Liver (tissue), 8 donors: ENCODE measurements at regions not wholly inside any gene's neighbourhood (a gene's known extent, or its start where the extent isn't known, plus 50 kb on each side); places are given as distances from the start of the nearest gene placed in this dataset.

Experiments used
- DNase-seq: peaks from one replicate; pipeline ENCODE4 v3.0.0-alpha.2; 2017; ENCODE audit warnings: low spot score
- H3K27ac ChIP-seq, 2 donors: one replicate each; pipeline ENCODE4 v1.7.0; 2013; ENCODE audit warnings: inconsistent platforms in 2 of 2, low read length in 2 of 2, control low read depth in 1 of 2, low read depth in 1 of 2, mild to moderate bottlenecking in 1 of 2
- H3K27me3 ChIP-seq, 4 donors: one replicate each; pipeline versions ENCODE4 v1.6.1 to v1.7.0; 2013; ENCODE audit warnings: low read length in 3 of 4, inconsistent platforms in 1 of 4, mild to moderate bottlenecking in 1 of 4, moderate library complexity in 1 of 4; ENCODE audit not compliant: control insufficient read depth in 4 of 4, insufficient read depth in 4 of 4
- H3K36me3 ChIP-seq, 4 donors: one replicate each; pipeline versions ENCODE4 v1.6.1 to v1.7.0; 2013; ENCODE audit warnings: low read length in 3 of 4, mild to moderate bottlenecking in 3 of 4, low read depth in 1 of 4, moderate library complexity in 1 of 4; ENCODE audit not compliant: control insufficient read depth in 4 of 4, insufficient read depth in 3 of 4
- H3K4me1 ChIP-seq, 4 donors: one replicate each; pipeline versions ENCODE4 v1.6.1 to v1.7.0; 2013; ENCODE audit warnings: low read length in 3 of 4, mild to moderate bottlenecking in 3 of 4, moderate library complexity in 1 of 4; ENCODE audit not compliant: control insufficient read depth in 4 of 4, insufficient read depth in 4 of 4
- H3K4me3 ChIP-seq, 3 donors: one replicate each; pipeline versions ENCODE4 v1.6.1 to v1.7.0; 2013; ENCODE audit warnings: low read length in 3 of 3, control low read depth in 1 of 3, low read depth in 1 of 3, mild to moderate bottlenecking in 1 of 3
- H3K9ac ChIP-seq, 2 donors: one replicate each; pipeline ENCODE4 v1.7.0; 2013; ENCODE audit warnings: low read length in 2 of 2, mild to moderate bottlenecking in 2 of 2, moderate library complexity in 2 of 2, control low read depth in 1 of 2, low read depth in 1 of 2
- H3K9me3 ChIP-seq, 4 donors: one replicate each; pipeline versions ENCODE4 v1.6.1 to v1.7.0; 2013; ENCODE audit warnings: low read length in 3 of 4; ENCODE audit not compliant: control insufficient read depth in 4 of 4
- ATF3 ChIP-seq: IDR thresholded peaks from 2 replicates; pipeline ENCODE4 v1.6.1; 2016; ENCODE audit warnings: antibody characterized with exemption
- GABPA ChIP-seq, 2 donors: IDR thresholded peaks in 1 of 2; conservative IDR thresholded peaks in 1 of 2; 2 replicates each; pipeline ENCODE4 v1.6.1; 2016; ENCODE audit warnings: antibody characterized with exemption in 2 of 2, mild to moderate bottlenecking in 1 of 2, moderate library complexity in 1 of 2
- HNF4G ChIP-seq: IDR thresholded peaks from 2 replicates; pipeline ENCODE4 v1.6.1; 2016; ENCODE audit warnings: antibody characterized with exemption
- JUND ChIP-seq, 2 donors: IDR thresholded peaks; 2 replicates each; pipeline ENCODE4 v1.6.1; 2016; ENCODE audit warnings: antibody characterized with exemption in 2 of 2
- RAD21 ChIP-seq, 2 donors: IDR thresholded peaks; 2 replicates each; pipeline ENCODE4 v1.6.1; 2016; ENCODE audit warnings: antibody characterized with exemption in 2 of 2, mild to moderate bottlenecking in 2 of 2
- TAF1 ChIP-seq: conservative IDR thresholded peaks from 2 replicates; pipeline ENCODE4 v1.6.1; 2016; ENCODE audit warnings: antibody characterized with exemption, mild to moderate bottlenecking
- WGBS: extraction: QIAGEN DNeasy Blood & Tissue Kit; methylation state at CpG from one replicate; pipeline ENCODE4 v1.1.7; 2013; 5-methylcytosine and 5-hydroxymethylcytosine counted together
- TF ChIP-seq, protein P1 (sequence below): IDR thresholded peaks from 2 replicates; pipeline ENCODE4 v1.6.1; 2016; ENCODE audit warnings: antibody characterized with exemption
- TF ChIP-seq, protein P2 (sequence below): IDR thresholded peaks from 2 replicates; pipeline ENCODE4 v1.6.1; 2016; ENCODE audit warnings: antibody characterized with exemption
- TF ChIP-seq, protein P3 (sequence below): fragments of 150-350 bp; IDR thresholded peaks from 2 replicates; pipeline ENCODE4 v1.5.1; 2017; ENCODE audit warnings: improper control_type of control experiment, low read depth, low read length; ENCODE audit not compliant: missing input control
- donor health status: healthy.
- donor health status: healthy.
- donor health status: healthy.
- donor health status: healthy.
- donor health status: healthy.

DNA sequence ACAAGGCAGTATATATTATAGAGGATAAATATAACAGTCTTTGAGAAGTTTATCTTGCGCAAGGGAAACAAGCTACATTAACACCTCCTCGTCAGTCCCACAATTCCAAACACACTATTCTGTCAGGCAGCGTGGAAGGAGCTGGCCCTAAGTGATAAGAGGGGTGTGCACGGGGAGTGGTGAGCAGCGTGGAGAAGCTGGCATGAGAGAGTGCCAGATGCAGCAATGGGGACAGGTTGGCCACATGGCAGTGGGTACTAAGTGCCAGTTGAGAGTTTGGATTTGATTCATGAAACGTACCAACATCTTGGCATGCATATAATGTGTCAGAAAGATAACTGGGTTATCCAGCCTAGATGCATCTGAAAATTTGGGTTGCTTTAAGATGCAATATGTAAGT lies 460.2 kb downstream of the ICE1 start:
- H3K9ac ChIP-seq: no peak overlapping the region
- 70% methylated on average over 6 of the region's 6 CpGs for WGBS
- H3K36me3 ChIP-seq: no peaks in the 10 kb centered on the region
- no peak overlapping the region for H3K27ac ChIP-seq
- DNase-seq: no peak
- H3K27me3 ChIP-seq: peaks cover 0 to 4% (median 0%) of the 10 kb centered on the region in 4 donors
- H3K4me3 ChIP-seq: no peak overlapping the region
- TF ChIP-seq RAD21 (IDR thresholded peaks at IDR 0.05) (no peak), ATF3 (no peak), JUND (IDR thresholded peaks at IDR 0.05) (no peak), GABPA (IDR thresholded peaks at IDR 0.05 in 1 of 2, conservative IDR thresholded peaks at IDR 0.05 in 1 of 2) (no peak)
- TF ChIP-seq, protein P1, sequence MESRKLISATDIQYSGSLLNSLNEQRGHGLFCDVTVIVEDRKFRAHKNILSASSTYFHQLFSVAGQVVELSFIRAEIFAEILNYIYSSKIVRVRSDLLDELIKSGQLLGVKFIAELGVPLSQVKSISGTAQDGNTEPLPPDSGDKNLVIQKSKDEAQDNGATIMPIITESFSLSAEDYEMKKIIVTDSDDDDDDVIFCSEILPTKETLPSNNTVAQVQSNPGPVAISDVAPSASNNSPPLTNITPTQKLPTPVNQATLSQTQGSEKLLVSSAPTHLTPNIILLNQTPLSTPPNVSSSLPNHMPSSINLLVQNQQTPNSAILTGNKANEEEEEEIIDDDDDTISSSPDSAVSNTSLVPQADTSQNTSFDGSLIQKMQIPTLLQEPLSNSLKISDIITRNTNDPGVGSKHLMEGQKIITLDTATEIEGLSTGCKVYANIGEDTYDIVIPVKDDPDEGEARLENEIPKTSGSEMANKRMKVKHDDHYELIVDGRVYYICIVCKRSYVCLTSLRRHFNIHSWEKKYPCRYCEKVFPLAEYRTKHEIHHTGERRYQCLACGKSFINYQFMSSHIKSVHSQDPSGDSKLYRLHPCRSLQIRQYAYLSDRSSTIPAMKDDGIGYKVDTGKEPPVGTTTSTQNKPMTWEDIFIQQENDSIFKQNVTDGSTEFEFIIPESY: no peak
- TF ChIP-seq, protein P2, sequence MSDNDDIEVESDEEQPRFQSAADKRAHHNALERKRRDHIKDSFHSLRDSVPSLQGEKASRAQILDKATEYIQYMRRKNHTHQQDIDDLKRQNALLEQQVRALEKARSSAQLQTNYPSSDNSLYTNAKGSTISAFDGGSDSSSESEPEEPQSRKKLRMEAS: no peak
- TF ChIP-seq, protein P3, sequence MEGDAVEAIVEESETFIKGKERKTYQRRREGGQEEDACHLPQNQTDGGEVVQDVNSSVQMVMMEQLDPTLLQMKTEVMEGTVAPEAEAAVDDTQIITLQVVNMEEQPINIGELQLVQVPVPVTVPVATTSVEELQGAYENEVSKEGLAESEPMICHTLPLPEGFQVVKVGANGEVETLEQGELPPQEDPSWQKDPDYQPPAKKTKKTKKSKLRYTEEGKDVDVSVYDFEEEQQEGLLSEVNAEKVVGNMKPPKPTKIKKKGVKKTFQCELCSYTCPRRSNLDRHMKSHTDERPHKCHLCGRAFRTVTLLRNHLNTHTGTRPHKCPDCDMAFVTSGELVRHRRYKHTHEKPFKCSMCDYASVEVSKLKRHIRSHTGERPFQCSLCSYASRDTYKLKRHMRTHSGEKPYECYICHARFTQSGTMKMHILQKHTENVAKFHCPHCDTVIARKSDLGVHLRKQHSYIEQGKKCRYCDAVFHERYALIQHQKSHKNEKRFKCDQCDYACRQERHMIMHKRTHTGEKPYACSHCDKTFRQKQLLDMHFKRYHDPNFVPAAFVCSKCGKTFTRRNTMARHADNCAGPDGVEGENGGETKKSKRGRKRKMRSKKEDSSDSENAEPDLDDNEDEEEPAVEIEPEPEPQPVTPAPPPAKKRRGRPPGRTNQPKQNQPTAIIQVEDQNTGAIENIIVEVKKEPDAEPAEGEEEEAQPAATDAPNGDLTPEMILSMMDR: no peak
- peaks cover 0 to 2% (median 1%) of the 10 kb centered on the region in 4 donors for H3K4me1 ChIP-seq
- H3K9me3 ChIP-seq: no peaks in the 10 kb centered on the region

- H3K9ac ChIP-seq: no peak overlapping the region
- H3K9me3 ChIP-seq: no peaks in the 10 kb centered on the region
- no peak overlapping the region for H3K27ac ChIP-seq
- WGBS: 46% methylated on average over 5 of the region's 5 CpGs
- H3K4me3 ChIP-seq: no peak overlapping the region
- TF ChIP-seq, protein P3: peak; percentile 29
- no peak for TF ChIP-seq HNF4G
- TF ChIP-seq TAF1: no peak
- peak; percentile 56 to 62 for TF ChIP-seq RAD21 (IDR thresholded peaks at IDR 0.05)
- H3K27me3 ChIP-seq: peaks cover 0 to 4% (median 0%) of the 10 kb centered on the region in 4 donors
- no peak for DNase-seq
- H3K4me1 ChIP-seq: no peaks in the 10 kb centered on the region
- H3K36me3 ChIP-seq: no peaks in the 10 kb centered on the region
These were observed 458.8 kb downstream of the ICE1 start for GRCh38 chr5:5881294-5881693.
